HG03196 (cell line): ENCODE measurements at regions not wholly inside any gene's neighbourhood (a gene's known extent, or its start where the extent isn't known, plus 50 kb on each side); places are given as distances from the start of the nearest gene placed in this dataset.

Experiments
- ATAC-seq: cut with Tn5 transposase; IDR thresholded peaks from one replicate; pipeline ENCODE4 v1.9.1; 2021; ENCODE audit not compliant: unreplicated experiment

DNA sequence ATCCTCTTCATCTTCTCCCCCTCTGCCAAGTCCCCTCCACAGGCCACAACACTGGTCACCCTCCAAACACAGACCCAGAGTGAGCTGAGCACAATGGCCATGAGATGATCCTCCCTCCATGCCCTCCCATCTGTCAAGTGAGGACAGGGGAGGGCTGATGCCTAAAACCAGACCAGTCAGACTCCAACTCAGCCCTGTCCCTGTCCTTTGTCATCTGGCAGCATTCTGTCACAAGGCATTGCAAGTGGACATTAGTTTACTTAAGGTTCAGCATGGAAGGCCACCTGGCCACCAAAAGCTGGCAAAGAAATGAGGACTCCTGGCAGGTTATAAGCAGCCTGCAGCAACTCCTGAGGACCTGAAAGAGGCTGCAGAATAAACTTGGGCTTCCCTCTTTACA, 136.2 kb upstream of the SLC30A5 start:
- ATAC-seq: no peak

DNA sequence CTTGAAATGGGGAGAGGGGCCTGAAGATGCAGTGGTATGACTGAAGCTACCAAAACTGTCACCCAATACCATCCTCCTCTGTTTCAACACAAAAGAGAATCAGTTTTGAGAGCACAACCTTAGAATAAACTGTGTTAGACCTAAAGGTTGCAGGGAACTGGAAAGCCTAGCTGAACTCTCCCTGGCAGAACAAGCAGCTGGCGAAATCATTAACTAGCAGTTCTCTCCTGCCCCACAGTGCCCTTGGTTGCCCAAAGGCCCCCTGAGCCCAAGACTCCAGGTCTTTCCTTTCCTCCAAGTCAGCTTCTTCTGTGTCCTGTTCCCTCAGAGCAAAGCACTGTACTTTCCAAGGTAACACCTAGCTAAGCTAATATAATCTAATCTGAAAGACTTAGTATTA, 135.4 kb upstream of the SLC30A5 start:
- no peak for ATAC-seq

DNA sequence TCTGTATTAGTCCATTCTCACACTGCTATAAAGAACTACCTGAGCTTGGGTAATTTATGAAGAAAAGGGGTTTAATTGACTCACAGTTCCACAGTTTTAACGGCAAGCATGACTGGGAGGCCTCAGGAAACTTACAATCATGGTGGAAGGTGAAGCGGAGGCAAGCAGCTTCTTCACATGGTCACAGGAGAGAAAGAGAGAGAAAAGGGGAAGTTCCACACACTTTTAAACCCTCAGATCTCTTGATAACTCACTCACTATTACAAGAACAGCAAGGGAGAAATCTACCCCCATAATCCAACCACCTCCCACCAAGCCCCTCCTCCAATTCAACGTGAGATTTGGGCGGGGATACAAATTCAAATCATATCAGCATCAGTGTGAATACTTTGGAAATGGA, 133.4 kb upstream of the SLC30A5 start:
- ATAC-seq: no peak

- ATAC-seq: no peak
Measured at GRCh38 chr5:68960961-68961360, 132.9 kb upstream of the SLC30A5 start.

DNA sequence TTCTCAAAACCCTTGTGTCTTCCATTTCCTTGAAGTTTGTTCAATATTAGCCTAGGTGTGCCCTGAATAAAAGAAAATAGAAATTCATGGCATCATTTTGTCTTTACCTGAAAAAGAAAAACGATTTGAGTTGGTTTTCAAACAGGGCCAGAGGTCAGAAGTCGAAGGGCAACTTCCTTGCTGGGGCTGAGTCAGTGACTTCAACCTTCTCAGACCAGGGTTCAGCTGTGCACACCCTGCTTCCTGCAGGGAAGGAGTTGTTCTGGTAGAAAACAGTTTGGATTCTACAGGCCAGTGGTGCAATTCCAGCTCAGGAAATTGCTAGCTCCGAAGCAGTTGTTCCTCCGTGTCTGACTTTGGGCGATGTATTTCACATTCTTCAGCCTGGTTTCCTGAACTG, 132.1 kb upstream of the SLC30A5 start:
- no peak for ATAC-seq

DNA sequence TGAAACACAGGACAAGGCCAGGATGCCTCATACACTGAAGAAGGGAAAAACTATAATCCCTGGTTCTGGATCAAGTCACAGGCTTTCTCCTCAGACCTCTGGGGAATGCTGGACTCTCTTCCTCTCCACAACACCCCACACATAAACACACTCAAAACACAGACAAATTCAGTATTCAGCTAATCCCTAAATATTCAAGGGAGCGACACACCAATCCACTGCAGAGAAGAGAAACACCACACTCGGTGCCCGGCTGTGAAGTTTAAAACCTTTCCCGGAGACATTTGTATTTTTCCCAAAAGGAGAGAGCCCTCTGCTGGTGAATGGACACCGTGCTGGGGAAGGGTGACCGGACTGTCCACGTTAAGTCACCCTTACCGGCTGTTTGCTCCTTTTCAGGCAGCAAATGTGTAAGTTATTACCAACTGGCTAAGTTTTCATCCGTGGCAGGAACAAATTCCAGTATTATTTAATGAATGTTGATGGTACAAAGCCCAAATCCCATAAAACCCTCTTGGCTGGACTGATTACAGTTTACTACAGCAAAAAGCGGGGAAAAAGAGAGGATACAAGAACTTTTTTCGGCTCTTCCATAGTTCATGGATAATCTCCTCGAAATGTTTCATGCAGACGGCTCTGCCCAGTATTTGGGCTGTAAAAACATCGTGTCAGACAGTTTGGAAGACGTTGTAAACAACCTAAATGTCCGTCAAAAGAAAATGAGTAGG, 130.9 kb upstream of the SLC30A5 start:
- ATAC-seq: no peak

GRCh38 chr5:68964679-68965078, 129.1 kb upstream of the SLC30A5 start:
- ATAC-seq: no peak

- no peak for ATAC-seq
Measured at GRCh38 chr5:68965926-68966325, 127.9 kb upstream of the SLC30A5 start.

GRCh38 chr5:68966596-68966995, 127.2 kb upstream of the SLC30A5 start:
- ATAC-seq: no peak

GRCh38 chr5:68968429-68968828, 125.4 kb upstream of the SLC30A5 start:
- ATAC-seq: no peak

GRCh38 chr5:68970617-68971016, 123.2 kb upstream of the SLC30A5 start:
- no peak for ATAC-seq

DNA sequence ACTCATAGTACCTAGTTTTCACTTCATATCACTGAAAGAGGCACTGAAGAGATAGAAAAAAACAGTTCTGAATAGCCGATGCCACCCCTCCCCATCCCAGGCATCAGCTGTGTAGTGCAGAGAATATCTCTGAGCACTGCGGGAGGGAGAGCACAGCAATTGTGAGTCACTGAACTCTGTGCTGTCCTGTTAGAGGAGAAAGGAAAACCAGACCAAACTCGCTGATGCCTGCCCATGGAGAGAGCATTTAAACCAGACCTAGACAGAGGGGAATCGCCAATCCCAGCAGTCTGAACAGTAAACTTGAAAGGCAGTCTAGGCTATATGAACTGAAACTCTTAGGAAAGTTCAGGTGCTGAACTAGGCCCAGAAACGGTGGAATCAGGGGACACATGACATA, 120.1 kb upstream of the SLC30A5 start:
- ATAC-seq: no peak

DNA sequence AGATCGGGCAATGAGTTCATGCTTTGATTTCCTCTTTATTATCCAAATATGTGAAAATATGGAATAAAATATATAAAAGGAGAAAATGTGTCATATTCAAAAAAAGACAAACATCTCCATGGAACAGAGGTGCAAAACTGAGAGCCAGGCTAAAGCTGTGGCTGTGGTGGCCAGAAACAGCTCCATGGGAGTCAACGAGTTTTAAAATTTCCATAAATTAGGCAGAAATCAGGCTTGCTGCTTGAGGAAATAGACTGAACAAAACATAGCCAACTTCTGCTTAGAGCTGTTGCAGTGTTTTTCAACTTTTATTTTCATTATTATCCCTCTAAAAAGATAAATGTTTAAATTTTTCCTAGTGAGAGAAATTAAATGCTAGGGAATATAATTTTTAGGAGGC, 110.8 kb upstream of the SLC30A5 start:
- no peak for ATAC-seq

DNA sequence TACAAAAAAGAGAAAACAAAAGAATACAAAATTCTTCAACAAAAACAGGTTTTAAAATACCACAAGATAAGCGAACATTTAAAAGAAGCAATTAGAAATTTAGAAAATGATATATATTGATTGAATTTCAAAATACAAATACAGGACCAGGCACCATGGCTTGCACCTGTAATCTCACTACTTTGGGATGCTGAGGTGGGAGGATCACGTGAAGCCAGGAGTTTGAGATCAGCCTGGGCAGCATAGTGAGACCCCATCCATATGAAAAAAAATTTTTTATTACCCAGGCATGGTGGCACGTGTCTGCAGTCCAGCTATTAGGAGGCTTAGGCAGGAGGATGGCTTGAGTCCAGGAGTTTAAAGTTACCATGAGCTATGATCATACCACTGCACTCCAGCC, 109.9 kb upstream of the SLC30A5 start:
- ATAC-seq: no peak

DNA sequence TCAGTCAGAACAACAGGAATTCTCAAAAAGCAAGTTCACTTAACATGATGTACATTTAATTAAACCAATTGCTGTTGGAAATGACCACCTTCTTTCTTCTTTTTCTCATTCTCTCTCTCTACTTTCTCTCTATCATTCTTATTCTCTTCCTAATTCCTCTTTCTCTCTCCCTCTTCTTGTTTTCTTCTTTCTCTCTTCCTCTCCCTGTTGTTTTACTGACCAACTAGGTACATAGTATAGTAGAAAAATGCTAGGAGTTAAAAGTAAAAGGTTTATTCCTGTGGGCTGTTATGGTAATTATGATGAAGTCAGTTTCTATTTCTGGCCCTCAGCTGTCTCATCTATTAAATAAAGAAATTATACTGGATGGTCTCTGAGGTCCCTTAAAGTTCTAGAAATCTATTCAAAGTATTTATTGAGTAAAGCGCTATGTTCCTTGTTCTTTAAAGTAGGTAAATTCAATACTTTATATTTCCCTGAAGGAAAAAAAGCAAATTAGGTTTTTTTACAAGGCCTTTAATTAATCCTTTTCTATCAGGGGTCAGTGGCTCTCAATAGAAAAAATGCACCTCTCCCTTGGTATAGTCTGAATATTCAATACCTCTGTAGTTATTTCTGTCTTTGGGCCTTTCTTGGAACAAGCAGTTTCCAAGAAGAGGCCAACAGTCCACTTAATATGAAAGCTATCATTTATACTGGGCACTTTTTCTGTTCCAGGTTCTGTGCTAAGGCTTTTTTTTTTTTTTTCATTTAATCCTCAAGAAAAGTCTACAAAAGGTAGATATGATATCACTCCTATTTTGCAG, 102.3 kb upstream of the SLC30A5 start:
- ATAC-seq: no peak

DNA sequence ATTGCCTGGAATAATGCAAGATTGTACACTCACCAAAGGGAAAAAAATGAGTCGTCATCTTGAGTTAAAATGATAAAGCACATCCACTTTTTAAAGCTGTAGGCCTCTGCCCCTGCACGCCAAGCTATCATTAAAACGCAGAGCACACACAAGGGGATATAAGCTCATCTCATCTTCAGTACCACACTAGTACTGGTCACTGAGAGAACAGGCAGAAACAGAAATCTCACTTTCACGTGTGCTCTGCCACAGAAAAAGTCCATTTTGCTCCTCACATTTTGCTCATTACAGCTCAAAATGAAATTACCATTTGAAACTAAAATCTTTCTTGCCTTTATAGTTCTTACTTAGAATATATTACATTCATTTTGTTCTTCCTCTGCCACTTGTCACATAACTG, 99.2 kb upstream of the SLC30A5 start:
- ATAC-seq: no peak

- no peak for ATAC-seq
Measured at GRCh38 chr5:68995845-68996545, 97.8 kb upstream of the SLC30A5 start.

- no peak for ATAC-seq
Measured at GRCh38 chr5:68999181-68999580, 94.6 kb upstream of the SLC30A5 start.

DNA sequence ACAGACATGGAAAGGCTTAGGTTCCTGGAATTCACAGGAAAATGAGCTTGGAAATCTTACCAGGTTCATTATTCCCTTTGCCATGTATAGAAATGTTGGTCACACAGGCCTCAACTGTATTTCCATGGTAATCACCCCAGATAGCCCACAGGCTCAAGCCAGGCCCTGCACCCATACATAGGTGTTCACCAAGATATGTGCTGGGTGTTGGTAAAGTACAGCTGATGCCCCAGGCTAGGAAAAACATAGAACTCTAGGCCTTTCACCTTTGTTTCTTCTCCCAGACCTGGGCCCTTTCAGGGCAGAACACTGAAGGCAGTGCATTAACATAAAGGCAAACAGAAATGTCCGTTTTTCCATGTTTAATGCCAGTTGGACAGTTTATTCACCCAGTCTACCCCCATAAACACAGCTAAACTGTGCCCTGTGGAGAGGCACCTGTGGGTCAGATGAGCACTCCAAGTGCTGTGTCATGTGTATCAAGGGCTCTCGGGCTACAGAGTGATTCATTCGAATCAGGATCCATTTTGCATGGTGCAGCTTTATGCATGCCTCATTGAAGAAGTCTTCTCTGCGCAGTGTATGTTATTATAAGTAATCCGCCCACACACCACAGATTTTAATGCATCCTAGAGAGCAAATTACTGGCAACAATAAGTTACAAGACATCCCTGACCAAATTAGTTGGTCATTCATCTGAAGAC, 93.4 kb upstream of the SLC30A5 start:
- ATAC-seq: no peak

DNA sequence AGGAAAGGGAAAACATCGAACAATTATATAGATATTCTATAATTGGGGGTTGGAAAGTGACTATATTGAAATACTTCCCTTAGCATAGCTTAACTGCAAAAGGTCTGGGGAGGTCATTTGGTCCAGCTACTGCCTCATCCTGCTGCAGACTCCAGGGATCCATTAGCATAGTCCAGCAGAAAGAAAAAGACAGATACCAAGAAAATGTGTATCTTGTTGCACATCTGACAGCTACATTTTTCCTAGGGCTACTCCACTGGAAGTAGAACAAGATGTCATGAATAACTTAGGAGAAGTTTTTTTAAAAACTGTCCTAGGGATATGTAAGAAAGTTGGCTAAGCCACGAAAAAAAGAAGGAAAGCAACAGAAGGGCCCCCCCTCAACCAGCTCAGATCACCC, 92.9 kb upstream of the SLC30A5 start:
- ATAC-seq: no peak

GRCh38 chr5:69001627-69002026, 92.2 kb upstream of the SLC30A5 start:
- no peak for ATAC-seq
